ENCODE measurements at regions not wholly inside any gene's neighbourhood (a gene's known extent, or its start where the extent isn't known, plus 50 kb on each side); places are given as distances from the start of the nearest gene placed in this dataset.

DNA sequence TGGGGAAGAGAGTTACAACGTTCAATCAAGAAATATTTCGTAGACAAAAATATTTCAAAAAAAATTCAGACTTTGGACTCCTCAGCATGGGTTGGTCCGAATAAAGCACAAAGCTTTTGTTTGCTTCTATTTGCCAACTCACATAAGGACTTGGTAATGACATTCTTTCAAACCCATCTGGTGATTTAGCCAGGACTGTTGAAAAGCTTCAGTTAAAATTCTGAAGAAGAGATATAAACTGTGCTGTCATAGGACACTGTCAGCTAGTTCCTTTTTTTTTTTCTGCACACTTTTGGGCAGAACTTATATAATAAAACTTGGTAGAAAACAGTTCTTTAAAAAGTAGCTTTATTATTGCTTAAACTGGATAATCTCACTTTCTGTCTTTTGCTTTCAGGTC lies 660.8 kb upstream of the SGO1 start:
- H3K27ac Mint-ChIP-seq, result no peak overlapping the region
- no peaks in the 10 kb centered on the region for H3K36me3 Mint-ChIP-seq
- ChIA-PET CTCF (no interaction called here), POLR2A (no interaction called here)
- H3K4me3 Mint-ChIP-seq, result no peak overlapping the region
- no peak for DNase-seq (ENCODE audit: low spot score)
- peaks cover 38% of the 10 kb centered on the region for H3K4me1 Mint-ChIP-seq
- H3K9me3 Mint-ChIP-seq, result no peaks in the 10 kb centered on the region
- H3K27me3 Mint-ChIP-seq (ENCODE audit: low read depth), result no peaks in the 10 kb centered on the region
- no peak for TF ChIP-seq MXD4 (CRISPR knock-in tag; IDR thresholded peaks at IDR 0.05; ENCODE audit: borderline replicate concordance)
- TF ChIP-seq, protein P1, sequence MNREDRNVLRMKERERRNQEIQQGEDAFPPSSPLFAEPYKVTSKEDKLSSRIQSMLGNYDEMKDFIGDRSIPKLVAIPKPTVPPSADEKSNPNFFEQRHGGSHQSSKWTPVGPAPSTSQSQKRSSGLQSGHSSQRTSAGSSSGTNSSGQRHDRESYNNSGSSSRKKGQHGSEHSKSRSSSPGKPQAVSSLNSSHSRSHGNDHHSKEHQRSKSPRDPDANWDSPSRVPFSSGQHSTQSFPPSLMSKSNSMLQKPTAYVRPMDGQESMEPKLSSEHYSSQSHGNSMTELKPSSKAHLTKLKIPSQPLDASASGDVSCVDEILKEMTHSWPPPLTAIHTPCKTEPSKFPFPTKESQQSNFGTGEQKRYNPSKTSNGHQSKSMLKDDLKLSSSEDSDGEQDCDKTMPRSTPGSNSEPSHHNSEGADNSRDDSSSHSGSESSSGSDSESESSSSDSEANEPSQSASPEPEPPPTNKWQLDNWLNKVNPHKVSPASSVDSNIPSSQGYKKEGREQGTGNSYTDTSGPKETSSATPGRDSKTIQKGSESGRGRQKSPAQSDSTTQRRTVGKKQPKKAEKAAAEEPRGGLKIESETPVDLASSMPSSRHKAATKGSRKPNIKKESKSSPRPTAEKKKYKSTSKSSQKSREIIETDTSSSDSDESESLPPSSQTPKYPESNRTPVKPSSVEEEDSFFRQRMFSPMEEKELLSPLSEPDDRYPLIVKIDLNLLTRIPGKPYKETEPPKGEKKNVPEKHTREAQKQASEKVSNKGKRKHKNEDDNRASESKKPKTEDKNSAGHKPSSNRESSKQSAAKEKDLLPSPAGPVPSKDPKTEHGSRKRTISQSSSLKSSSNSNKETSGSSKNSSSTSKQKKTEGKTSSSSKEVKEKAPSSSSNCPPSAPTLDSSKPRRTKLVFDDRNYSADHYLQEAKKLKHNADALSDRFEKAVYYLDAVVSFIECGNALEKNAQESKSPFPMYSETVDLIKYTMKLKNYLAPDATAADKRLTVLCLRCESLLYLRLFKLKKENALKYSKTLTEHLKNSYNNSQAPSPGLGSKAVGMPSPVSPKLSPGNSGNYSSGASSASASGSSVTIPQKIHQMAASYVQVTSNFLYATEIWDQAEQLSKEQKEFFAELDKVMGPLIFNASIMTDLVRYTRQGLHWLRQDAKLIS (CRISPR knock-in tag; IDR thresholded peaks at IDR 0.05; ENCODE audit: borderline replicate concordance), result no peak
- TF ChIP-seq, protein P2, sequence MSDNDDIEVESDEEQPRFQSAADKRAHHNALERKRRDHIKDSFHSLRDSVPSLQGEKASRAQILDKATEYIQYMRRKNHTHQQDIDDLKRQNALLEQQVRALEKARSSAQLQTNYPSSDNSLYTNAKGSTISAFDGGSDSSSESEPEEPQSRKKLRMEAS (CRISPR knock-in tag; IDR thresholded peaks at IDR 0.05), result no peak
- no peak for TF ChIP-seq IRF2 (CRISPR knock-in tag; IDR thresholded peaks at IDR 0.05; ENCODE audit: borderline replicate concordance, low read depth)
- TF ChIP-seq, protein P3, sequence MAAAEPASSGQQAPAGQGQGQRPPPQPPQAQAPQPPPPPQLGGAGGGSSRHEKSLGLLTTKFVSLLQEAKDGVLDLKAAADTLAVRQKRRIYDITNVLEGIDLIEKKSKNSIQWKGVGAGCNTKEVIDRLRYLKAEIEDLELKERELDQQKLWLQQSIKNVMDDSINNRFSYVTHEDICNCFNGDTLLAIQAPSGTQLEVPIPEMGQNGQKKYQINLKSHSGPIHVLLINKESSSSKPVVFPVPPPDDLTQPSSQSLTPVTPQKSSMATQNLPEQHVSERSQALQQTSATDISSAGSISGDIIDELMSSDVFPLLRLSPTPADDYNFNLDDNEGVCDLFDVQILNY (CRISPR knock-in tag; IDR thresholded peaks at IDR 0.05), result no peak
- TF ChIP-seq NFE2L1 (CRISPR knock-in tag; IDR thresholded peaks at IDR 0.05), result no peak
- TF ChIP-seq, protein P4, sequence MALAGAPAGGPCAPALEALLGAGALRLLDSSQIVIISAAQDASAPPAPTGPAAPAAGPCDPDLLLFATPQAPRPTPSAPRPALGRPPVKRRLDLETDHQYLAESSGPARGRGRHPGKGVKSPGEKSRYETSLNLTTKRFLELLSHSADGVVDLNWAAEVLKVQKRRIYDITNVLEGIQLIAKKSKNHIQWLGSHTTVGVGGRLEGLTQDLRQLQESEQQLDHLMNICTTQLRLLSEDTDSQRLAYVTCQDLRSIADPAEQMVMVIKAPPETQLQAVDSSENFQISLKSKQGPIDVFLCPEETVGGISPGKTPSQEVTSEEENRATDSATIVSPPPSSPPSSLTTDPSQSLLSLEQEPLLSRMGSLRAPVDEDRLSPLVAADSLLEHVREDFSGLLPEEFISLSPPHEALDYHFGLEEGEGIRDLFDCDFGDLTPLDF (CRISPR knock-in tag; IDR thresholded peaks at IDR 0.05), result no peak
- TF ChIP-seq, protein P5, sequence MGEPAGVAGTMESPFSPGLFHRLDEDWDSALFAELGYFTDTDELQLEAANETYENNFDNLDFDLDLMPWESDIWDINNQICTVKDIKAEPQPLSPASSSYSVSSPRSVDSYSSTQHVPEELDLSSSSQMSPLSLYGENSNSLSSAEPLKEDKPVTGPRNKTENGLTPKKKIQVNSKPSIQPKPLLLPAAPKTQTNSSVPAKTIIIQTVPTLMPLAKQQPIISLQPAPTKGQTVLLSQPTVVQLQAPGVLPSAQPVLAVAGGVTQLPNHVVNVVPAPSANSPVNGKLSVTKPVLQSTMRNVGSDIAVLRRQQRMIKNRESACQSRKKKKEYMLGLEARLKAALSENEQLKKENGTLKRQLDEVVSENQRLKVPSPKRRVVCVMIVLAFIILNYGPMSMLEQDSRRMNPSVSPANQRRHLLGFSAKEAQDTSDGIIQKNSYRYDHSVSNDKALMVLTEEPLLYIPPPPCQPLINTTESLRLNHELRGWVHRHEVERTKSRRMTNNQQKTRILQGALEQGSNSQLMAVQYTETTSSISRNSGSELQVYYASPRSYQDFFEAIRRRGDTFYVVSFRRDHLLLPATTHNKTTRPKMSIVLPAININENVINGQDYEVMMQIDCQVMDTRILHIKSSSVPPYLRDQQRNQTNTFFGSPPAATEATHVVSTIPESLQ (CRISPR knock-in tag; IDR thresholded peaks at IDR 0.05), result no peak
- no peak for ATAC-seq

DNA sequence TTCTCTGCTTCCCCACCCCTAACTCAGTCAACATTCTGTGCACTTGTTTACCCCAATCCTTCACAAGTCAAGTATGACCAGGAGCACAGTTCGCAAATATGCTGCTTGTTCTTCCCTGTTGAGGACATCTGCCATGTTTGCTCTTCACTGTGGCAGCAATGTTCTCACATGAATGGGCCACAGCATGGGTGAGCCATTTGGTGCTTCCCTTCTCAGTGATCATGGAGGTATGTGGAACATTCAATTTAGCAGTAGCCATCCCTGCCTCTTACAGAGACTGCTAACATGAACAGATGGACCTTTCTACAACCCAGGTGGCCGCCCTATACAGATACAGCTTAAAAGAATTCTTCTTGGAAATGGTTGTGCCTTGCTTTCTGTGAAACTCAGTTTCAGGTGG lies 660.1 kb upstream of the SGO1 start:
- H3K27me3 Mint-ChIP-seq (ENCODE audit: low read depth), result no peaks in the 10 kb centered on the region
- peaks cover 39% of the 10 kb centered on the region for H3K4me1 Mint-ChIP-seq
- CTCF ChIA-PET, result no interaction called here
- DNase-seq (ENCODE audit: low spot score) (no peak), ATAC-seq (no peak)
- POLR2A ChIA-PET, result no interaction called here
- TF ChIP-seq, protein P6, sequence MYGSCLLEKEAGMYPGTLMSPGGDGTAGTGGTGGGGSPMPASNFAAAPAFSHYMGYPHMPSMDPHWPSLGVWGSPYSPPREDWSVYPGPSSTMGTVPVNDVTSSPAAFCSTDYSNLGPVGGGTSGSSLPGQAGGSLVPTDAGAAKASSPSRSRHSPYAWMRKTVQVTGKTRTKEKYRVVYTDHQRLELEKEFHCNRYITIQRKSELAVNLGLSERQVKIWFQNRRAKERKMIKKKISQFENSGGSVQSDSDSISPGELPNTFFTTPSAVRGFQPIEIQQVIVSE (CRISPR knock-in tag; IDR thresholded peaks at IDR 0.05; ENCODE audit: borderline replicate concordance), result no peak
- TF ChIP-seq CBFB (CRISPR knock-in tag; IDR thresholded peaks at IDR 0.05; ENCODE audit: low read depth) (no peak), CREM (CRISPR knock-in tag; IDR thresholded peaks at IDR 0.05) (no peak), NR1H2 (CRISPR knock-in tag; IDR thresholded peaks at IDR 0.05) (no peak), MYBL2 (CRISPR knock-in tag; IDR thresholded peaks at IDR 0.05) (no peak), ZNF671 (CRISPR knock-in tag; IDR thresholded peaks at IDR 0.05) (no peak), ETV6 (CRISPR knock-in tag; IDR thresholded peaks at IDR 0.05) (no peak), NFE2L1 (CRISPR knock-in tag; IDR thresholded peaks at IDR 0.05) (no peak), PRRX2 (CRISPR knock-in tag; IDR thresholded peaks at IDR 0.05) (no peak)
- TF ChIP-seq, protein P7, sequence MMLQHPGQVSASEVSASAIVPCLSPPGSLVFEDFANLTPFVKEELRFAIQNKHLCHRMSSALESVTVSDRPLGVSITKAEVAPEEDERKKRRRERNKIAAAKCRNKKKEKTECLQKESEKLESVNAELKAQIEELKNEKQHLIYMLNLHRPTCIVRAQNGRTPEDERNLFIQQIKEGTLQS (CRISPR knock-in tag; conservative IDR thresholded peaks at IDR 0.05), result no peak
- TF ChIP-seq, protein P8, sequence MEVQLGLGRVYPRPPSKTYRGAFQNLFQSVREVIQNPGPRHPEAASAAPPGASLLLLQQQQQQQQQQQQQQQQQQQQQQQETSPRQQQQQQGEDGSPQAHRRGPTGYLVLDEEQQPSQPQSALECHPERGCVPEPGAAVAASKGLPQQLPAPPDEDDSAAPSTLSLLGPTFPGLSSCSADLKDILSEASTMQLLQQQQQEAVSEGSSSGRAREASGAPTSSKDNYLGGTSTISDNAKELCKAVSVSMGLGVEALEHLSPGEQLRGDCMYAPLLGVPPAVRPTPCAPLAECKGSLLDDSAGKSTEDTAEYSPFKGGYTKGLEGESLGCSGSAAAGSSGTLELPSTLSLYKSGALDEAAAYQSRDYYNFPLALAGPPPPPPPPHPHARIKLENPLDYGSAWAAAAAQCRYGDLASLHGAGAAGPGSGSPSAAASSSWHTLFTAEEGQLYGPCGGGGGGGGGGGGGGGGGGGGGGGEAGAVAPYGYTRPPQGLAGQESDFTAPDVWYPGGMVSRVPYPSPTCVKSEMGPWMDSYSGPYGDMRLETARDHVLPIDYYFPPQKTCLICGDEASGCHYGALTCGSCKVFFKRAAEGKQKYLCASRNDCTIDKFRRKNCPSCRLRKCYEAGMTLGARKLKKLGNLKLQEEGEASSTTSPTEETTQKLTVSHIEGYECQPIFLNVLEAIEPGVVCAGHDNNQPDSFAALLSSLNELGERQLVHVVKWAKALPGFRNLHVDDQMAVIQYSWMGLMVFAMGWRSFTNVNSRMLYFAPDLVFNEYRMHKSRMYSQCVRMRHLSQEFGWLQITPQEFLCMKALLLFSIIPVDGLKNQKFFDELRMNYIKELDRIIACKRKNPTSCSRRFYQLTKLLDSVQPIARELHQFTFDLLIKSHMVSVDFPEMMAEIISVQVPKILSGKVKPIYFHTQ (CRISPR knock-in tag; IDR thresholded peaks at IDR 0.05), result no peak
- TF ChIP-seq, protein P9, sequence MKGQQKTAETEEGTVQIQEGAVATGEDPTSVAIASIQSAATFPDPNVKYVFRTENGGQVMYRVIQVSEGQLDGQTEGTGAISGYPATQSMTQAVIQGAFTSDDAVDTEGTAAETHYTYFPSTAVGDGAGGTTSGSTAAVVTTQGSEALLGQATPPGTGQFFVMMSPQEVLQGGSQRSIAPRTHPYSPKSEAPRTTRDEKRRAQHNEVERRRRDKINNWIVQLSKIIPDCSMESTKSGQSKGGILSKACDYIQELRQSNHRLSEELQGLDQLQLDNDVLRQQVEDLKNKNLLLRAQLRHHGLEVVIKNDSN (CRISPR knock-in tag; IDR thresholded peaks at IDR 0.05), result no peak
- H3K27ac Mint-ChIP-seq, result no peak overlapping the region
- no peaks in the 10 kb centered on the region for H3K36me3 Mint-ChIP-seq
- no peak overlapping the region for H3K4me3 Mint-ChIP-seq
- no peaks in the 10 kb centered on the region for H3K9me3 Mint-ChIP-seq
